Activated effector memory CD4-positive, alpha-beta T cell treated with Interleukin-2 at 50 U/mL for 16 hours (primary cell): ENCODE measurements at regions not wholly inside any gene's neighbourhood (a gene's known extent, or its start where the extent isn't known, plus 50 kb on each side); places are given as distances from the start of the nearest gene placed in this dataset.
"Not testable (repeated sequence)": the region's sequence is repeated elsewhere in the genome, so short reads cannot be mapped to it uniquely, and the experiment has no call there.

Experiments used
- DNase-seq: peaks from one replicate; pipeline ENCODE4 v3.0.0-alpha.2; 2020

DNA sequence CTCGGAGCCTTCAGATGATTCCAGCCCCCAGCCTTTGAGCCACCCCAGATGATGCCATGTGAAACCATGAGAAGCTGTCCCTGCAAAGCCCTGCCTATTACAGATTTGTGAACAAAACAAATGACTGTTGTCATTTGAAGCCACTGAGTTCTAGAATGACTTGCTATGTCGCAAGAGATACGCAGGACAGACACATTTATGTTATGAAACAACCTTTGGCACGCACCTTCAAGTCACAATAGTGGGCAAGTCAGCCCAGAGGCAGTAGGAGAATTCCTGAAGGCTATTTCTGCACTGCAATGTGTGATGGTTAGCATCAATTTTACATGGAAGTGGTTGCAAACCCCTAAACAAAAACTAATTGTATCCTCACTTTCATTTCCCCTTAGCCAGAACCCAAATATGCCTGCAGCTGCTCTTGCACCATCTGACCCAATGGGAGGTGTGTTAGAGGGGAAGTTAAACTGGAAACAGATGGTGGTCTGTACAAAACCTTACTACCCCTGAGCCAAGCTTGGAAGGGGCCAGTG is 174.4 kb upstream of the ATP6AP2 start:
- no peak for DNase-seq

- DNase-seq = no peak
Observed at GRCh38 chrX:40405399-40405798, 175.4 kb upstream of the ATP6AP2 start.

- no peak for DNase-seq
Observed at GRCh38 chrX:40403757-40404156, 177.0 kb upstream of the ATP6AP2 start.

- no peak for DNase-seq
Observed at GRCh38 chrX:40402831-40403533, 177.8 kb upstream of the ATP6AP2 start.

- DNase-seq = no peak
Observed at GRCh38 chrX:40395102-40395501, 185.7 kb upstream of the ATP6AP2 start.

DNA sequence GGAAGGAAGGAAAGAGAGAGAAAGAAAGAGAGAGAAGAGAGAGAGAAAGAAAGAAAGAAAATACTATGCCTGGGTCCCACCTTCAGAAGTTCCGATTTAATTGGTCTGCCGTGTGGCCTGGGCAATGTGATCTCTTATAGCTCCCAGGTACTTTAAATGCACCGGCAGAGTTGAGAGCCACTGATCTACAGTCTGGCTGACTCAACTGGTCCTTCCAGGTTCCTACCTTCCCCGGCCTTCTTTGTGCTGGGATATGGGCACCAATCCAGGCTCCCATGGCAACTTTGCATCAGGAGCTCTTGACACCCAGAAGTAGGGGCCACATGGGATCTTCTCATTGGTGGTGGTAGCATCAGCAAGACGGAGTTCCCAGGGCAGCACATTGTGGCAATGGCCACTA is 186.5 kb upstream of the ATP6AP2 start:
- DNase-seq = no peak

DNA sequence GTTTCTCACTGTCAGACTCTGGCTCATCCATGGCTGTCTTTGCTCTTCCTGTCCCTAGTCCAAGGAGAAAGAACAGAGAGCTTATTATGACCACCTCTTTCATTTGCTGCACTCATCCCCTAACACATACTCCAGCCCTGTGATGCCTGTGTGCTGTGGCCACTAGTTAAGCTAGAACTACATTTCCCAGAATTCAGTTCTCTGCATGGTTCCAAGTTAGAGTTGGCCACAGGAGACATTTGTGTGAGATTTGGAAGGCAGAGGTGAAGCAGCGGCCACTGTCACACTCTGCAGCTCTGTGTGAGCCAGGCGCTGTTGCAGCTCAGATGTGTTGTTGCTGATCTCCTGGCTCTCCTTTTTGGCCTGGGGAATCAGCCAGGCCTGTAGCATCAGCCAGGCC is 188.2 kb upstream of the ATP6AP2 start:
- DNase-seq = no peak

- DNase-seq = no peak
Observed at GRCh38 chrX:40391662-40392061, 189.1 kb upstream of the ATP6AP2 start.

GRCh38 chrX:40389555-40389954 is 191.2 kb upstream of the ATP6AP2 start:
- DNase-seq = no peak

- no peak for DNase-seq
Observed at GRCh38 chrX:40388441-40388840, 192.3 kb upstream of the ATP6AP2 start.

DNA sequence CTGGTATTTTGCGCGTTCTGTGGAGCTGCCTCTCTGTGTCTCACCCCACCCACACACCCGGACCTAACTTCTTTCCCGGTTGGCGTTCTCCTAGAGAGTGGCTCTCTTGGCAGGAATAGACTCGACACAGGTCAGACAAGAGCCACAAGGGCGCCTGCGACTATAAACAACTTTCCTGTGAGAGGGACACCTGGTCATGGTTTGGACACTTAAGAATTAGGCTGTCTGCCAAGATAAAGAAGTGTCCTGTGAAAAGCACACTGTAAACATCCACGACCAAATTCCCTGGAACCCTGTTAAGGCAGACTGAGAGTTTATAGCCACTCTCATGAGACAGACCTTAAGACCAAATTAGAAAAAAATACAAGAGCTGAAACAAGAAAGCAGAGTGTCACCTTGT is 192.9 kb upstream of the ATP6AP2 start:
- not testable (repeated sequence) for DNase-seq

DNA sequence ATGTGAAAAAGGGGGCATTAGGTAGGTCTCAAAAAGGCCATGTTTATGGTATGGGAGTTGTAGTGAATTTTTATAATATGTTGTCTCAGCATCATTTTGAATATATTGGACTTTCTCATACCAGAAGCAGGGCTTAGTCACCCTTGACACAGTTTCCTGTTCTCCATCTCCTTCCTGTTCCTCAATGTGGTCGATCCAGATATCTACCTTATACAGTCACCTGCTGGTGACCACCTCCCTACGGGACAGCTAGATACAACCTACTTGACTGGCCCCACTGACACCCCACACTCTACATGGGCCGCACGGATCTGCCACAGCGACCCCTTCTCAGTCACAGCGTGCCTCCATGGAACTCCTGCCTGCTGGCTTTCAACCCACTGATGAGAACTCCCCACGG is 193.5 kb upstream of the ATP6AP2 start:
- not testable (repeated sequence) for DNase-seq

DNA sequence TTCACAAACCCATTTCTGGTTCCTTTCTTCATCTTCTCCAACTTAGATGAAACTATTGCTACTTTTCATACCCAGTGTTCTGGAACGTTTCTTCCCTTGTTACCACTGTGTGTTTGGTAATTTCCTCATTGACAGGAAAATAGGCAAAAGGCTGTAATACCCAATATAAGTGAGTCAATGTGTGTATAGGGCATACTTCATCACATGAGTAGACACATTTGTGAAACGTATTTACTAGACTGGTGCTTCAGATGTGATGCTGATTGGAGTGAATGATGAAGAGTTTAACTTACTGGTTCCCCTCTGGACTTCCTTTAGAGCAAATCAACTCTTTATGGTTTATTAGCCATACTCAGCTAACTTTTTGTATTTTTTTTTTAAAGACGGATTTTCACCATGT is 195.1 kb upstream of the ATP6AP2 start:
- DNase-seq = no peak

GRCh38 chrX:40385256-40385655 is 195.5 kb upstream of the ATP6AP2 start:
- DNase-seq = no peak

GRCh38 chrX:40383969-40384368 is 196.8 kb upstream of the ATP6AP2 start:
- DNase-seq = no peak

GRCh38 chrX:40383360-40383759 is 197.4 kb upstream of the ATP6AP2 start:
- DNase-seq = no peak

- no peak for DNase-seq
Observed at GRCh38 chrX:40380655-40381488, 199.9 kb upstream of the ATP6AP2 start.

DNA sequence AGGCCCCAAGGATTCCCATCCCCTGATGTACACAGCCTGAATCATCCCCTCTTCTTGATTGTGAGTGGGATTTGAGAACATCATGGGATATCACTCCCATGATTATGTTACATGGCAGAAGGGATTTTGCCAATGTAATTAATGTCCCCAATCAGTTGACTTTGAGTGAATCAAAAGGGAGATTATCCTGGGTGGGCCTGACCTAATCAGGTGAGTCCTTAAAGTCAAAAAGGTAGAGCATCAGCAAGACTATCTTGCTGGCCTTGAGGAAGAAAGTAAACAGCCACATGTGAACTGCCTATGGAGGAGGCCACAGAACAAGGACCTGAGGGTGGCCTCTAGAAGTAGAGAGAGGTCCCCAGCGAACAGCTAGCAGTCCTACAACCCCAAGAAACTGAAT is 203.1 kb upstream of the ATP6AP2 start:
- no peak for DNase-seq

DNA sequence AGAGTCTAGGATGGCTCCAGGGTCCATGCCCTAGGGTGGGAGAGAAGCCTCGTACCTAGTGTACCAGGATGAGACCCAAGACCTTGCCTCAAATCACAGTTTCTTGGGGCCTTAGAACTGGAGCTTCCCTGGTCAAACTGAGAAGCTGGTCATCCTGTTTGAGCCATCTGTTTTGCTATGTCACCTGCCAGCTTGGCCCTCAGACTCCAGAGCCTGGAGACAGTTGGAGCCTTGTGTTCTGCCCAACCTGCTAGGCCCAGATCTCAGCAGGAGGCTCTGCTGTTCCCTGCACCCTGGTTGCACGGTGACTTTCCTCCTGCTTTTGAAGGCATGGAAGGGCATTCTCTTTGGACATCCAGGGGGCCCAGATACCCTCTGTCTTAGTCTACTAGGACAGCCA is 206.3 kb upstream of the ATP6AP2 start:
- DNase-seq = no peak

DNA sequence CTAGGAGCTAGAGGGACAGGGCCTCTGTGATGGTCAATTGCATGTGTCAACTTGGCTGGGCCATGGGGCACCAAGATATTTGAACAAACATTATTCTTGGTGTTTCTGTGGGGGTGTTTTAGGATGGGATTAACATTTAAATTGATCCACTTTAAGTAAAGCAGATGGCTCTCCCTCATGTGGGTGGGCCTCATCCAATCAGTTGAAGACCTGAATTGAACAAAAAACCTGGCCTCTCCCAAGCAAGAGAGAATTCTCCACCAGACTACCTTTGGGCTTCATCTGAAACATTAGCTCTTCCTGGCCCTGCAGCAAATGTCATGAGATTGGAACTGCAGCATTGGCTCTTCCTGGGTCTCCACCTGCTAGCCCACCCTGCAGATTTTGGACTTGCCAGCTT is 207.1 kb upstream of the ATP6AP2 start:
- DNase-seq = no peak

- DNase-seq = no peak
Observed at GRCh38 chrX:40373025-40373424, 207.7 kb upstream of the ATP6AP2 start.

GRCh38 chrX:40371376-40371775 is 209.4 kb upstream of the ATP6AP2 start:
- DNase-seq = no peak

- no peak for DNase-seq
Observed at GRCh38 chrX:40368611-40369061, 212.1 kb upstream of the ATP6AP2 start.

DNA sequence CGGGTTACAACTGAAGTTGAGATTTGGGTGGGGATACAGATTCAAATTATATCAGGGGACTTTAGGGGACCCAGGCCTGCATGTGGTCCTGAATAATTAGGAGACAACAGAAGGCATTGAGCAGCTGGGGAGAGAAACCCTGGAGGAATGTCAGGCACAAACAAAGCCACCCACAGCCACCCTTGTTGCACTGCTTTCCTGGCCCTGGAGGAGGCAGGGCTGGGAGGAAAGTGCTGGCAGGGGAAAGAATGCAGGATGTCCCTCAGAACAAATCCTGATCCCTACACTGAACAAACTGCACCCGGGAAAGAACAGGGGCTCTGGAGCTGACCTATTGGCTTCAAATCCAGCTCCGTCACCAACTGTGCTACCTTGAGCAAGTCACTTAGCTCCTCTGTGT is 214.1 kb upstream of the ATP6AP2 start:
- DNase-seq = no peak
